Loucy (cell line): ENCODE measurements at regions not wholly inside any gene's neighbourhood (a gene's known extent, or its start where the extent isn't known, plus 50 kb on each side); places are given as distances from the start of the nearest gene placed in this dataset.

Source experiments
- H2AFZ ChIP-seq: fragments of 200-600 bp; sonication (generic); 2 replicates; pipeline ENCODE4 v1.6.0; 2016; ENCODE audit warnings: antibody characterized with exemption, mild to moderate bottlenecking, low read length, moderate library complexity
- H3F3A ChIP-seq: fragments of 200-600 bp; 2 replicates; pipeline ENCODE4 v1.6.0; 2016; ENCODE audit warnings: antibody characterized with exemption, low read depth, mild to moderate bottlenecking
- H3K27me3 ChIP-seq: fragments of 200-600 bp; sonication (generic); 2 replicates; pipeline ENCODE4 v1.6.1; 2014; ENCODE audit warnings: low read length, mild to moderate bottlenecking; ENCODE audit not compliant: insufficient read depth, poor library complexity, severe bottlenecking
- H3K36me3 ChIP-seq: fragments of 200-600 bp; sonication (generic); 2 replicates; pipeline ENCODE4 v1.6.1; 2016; ENCODE audit warnings: low read length; ENCODE audit not compliant: insufficient read depth
- H3K4me1 ChIP-seq: fragments of 200-600 bp; sonication (generic); 2 replicates; pipeline ENCODE4 v1.5.1; 2014; ENCODE audit warnings: low read length, mild to moderate bottlenecking; ENCODE audit not compliant: insufficient read depth, poor library complexity, severe bottlenecking
- H3K4me2 ChIP-seq: fragments of 200-600 bp; sonication (generic); 2 replicates; pipeline ENCODE4 v1.6.0; 2014; ENCODE audit warnings: antibody characterized with exemption, low read length, low read depth, mild to moderate bottlenecking; ENCODE audit not compliant: poor library complexity, severe bottlenecking
- H3K4me3 ChIP-seq: fragments of 200-600 bp; sonication (generic); 2 replicates; pipeline ENCODE4 v1.5.1; 2014; ENCODE audit warnings: low read length, mild to moderate bottlenecking, mixed read lengths; ENCODE audit not compliant: poor library complexity, severe bottlenecking
- H3K79me2 ChIP-seq: fragments of 200-600 bp; sonication (generic); 2 replicates; pipeline ENCODE4 v1.6.1; 2014; ENCODE audit warnings: low read length; ENCODE audit not compliant: insufficient read depth
- H3K9ac ChIP-seq: fragments of 200-600 bp; sonication (generic); 2 replicates; pipeline ENCODE4 v1.6.0; 2014; ENCODE audit warnings: mild to moderate bottlenecking, low read depth, low read length, moderate library complexity; ENCODE audit not compliant: poor library complexity, severe bottlenecking
- H3K9me2 ChIP-seq: fragments of 200-600 bp; sonication (generic); replicated peaks from 2 replicates; pipeline ENCODE4 v1.6.1; 2016; ENCODE audit warnings: low read depth, low read length, mixed read lengths
- H3K9me3 ChIP-seq: fragments of 200-600 bp; sonication (generic); 2 replicates; pipeline ENCODE4 v1.6.1; 2014; ENCODE audit warnings: mild to moderate bottlenecking, antibody characterized with exemption, low read length, low read depth; ENCODE audit not compliant: insufficient read depth
- H4K20me1 ChIP-seq: fragments of 200-600 bp; sonication (generic); 2 replicates; pipeline ENCODE4 v1.6.0; 2014; ENCODE audit warnings: antibody characterized with exemption, low read length, mild to moderate bottlenecking; ENCODE audit not compliant: insufficient read depth, poor library complexity, severe bottlenecking
- EZH2phosphoT487 ChIP-seq: fragments of 200-600 bp; IDR thresholded peaks from 2 replicates; pipeline ENCODE4 v1.6.1; 2018; ENCODE audit warnings: antibody characterized with exemption, mild to moderate bottlenecking, moderate library complexity, borderline replicate concordance
- TF ChIP-seq, protein P1 (sequence below): fragments of 200-600 bp; sonication (generic); conservative IDR thresholded peaks from 2 replicates; pipeline ENCODE4 v1.5.1; 2014; ENCODE audit warnings: mild to moderate bottlenecking, antibody characterized with exemption, low read length

DNA sequence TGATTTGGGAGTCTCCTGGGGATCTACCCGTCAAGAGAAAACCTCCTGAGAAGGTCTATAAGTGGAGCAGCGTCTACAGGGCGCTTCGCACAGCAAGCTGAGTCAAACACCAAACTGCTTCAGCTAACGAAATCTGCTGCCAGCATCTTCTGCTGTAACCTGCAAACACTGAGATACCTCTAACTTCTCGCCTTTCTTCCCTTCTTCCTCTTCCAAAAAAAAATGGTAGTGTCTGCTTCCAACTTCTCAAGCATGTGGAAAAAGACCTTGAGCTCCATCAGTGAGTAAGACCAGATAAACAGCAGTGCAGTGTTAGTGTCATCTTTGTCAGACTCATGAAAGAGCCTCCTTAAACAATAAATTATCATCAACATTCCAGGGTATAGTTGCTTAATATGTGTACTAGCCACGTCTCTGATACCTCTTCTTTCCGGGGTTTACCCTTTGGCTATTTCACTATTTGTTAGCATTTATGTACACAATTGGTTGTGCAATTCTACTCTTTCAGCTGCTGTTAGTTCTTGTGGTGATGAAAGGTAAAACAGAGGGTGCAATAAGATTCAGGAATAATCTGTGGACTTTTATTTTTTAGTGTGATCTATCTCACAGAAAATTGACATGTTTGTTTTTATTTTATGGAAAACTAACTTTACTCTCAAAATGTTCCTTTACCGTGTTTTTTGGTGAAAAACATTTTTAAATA, 81.6 kb downstream of the LLPH start:
- TF ChIP-seq, protein P1, sequence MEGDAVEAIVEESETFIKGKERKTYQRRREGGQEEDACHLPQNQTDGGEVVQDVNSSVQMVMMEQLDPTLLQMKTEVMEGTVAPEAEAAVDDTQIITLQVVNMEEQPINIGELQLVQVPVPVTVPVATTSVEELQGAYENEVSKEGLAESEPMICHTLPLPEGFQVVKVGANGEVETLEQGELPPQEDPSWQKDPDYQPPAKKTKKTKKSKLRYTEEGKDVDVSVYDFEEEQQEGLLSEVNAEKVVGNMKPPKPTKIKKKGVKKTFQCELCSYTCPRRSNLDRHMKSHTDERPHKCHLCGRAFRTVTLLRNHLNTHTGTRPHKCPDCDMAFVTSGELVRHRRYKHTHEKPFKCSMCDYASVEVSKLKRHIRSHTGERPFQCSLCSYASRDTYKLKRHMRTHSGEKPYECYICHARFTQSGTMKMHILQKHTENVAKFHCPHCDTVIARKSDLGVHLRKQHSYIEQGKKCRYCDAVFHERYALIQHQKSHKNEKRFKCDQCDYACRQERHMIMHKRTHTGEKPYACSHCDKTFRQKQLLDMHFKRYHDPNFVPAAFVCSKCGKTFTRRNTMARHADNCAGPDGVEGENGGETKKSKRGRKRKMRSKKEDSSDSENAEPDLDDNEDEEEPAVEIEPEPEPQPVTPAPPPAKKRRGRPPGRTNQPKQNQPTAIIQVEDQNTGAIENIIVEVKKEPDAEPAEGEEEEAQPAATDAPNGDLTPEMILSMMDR = no peak
- TF ChIP-seq EZH2phosphoT487 = no peak
- no peaks in the 10 kb centered on the region for H3K27me3 ChIP-seq
- H3K4me2 ChIP-seq = no peak overlapping the region
- H3K79me2 ChIP-seq = no peaks in the 10 kb centered on the region
- no peaks in the 10 kb centered on the region for H3K36me3 ChIP-seq
- no peaks in the 10 kb centered on the region for H3K9me3 ChIP-seq
- H3K9ac ChIP-seq = no peak overlapping the region
- H3K4me3 ChIP-seq = no peak overlapping the region
- H2AFZ ChIP-seq = no peak overlapping the region
- no peaks in the 10 kb centered on the region for H4K20me1 ChIP-seq
- H3F3A ChIP-seq = no peaks in the 10 kb centered on the region
- H3K9me2 ChIP-seq = no peaks in the 10 kb centered on the region
- H3K4me1 ChIP-seq = no peaks in the 10 kb centered on the region

DNA sequence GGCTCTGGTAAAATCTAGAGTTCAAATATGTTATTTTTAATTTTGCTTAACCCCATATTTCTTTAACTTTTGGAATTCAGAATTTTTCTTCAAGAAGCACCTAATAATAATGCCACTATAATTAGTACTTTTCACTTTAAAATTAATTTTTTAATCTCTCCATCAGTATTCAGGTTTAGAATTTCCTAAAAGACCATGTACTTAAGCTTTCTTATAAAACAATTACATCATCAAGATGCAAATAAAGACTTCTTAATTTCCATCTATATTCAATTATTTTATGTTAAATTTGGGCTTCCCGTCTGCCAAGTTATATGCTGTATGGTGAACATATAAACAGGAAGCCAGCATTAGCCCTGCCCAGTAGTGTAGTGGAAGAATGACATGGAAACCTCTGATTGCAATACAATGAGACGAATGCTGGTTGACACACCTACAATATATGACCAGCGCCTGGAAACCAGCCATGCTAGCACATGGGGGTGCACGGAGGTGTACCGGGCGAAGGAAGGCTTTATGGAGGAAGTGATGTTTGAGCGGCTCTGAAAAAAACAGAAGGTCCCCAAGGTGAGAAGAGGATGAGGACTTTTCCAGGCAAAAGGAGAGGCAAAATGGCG, 82.2 kb downstream of the LLPH start:
- Histone ChIP-seq H3K4me1 (no peaks in the 10 kb centered on the region), H3F3A (no peaks in the 10 kb centered on the region), H3K4me3 (no peak overlapping the region), H3K9me3 (no peaks in the 10 kb centered on the region), H3K79me2 (no peaks in the 10 kb centered on the region), H4K20me1 (no peaks in the 10 kb centered on the region), H3K27me3 (no peaks in the 10 kb centered on the region), H3K36me3 (no peaks in the 10 kb centered on the region), H3K4me2 (no peak overlapping the region), H3K9me2 (no peaks in the 10 kb centered on the region), H3K9ac (no peak overlapping the region), H2AFZ (no peak overlapping the region)
- no peak for TF ChIP-seq EZH2phosphoT487
- TF ChIP-seq, protein P1 = no peak

DNA sequence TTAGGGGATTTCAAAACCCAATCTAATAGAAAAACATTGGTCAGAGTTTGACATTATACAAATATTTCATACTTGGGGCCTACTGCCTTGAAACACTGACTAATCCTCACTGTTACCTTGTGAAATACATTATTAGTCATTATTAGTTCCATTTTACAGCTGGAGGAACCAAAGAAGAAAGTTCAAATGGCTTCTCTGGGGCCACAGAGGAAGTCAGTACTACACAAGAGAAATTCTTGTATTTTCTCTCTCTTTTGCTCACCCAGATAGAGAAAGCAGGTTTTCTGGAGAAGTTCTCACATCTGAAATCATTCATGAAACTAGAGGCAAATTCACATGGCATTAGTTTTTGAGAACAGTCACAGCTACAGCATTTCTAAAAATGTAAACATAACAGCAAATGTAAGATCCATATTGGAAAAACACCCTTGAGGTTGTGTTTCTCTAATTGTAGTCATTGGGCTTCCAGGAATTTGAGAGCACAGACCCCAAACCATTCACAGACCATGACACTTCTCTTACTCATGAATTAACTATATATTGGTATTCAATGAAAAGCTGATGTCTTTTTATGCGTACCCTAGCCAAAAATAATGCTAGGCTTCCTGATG, 83.0 kb downstream of the LLPH start:
- Histone ChIP-seq H3K9ac (no peak overlapping the region), H2AFZ (0 out of 2 replicates have a peak overlapping the region, but pooled peaks have one; percentile 10), H3K9me2 (no peaks in the 10 kb centered on the region), H3K4me1 (no peaks in the 10 kb centered on the region), H3K4me3 (no peak overlapping the region), H3F3A (no peaks in the 10 kb centered on the region), H3K27me3 (no peaks in the 10 kb centered on the region), H3K9me3 (no peaks in the 10 kb centered on the region), H3K36me3 (no peaks in the 10 kb centered on the region), H4K20me1 (no peaks in the 10 kb centered on the region), H3K4me2 (no peak overlapping the region), H3K79me2 (no peaks in the 10 kb centered on the region)
- no peak for TF ChIP-seq EZH2phosphoT487
- TF ChIP-seq, protein P1 = no peak
